ENCODE measurements at regions not wholly inside any gene's neighbourhood (a gene's known extent, or its start where the extent isn't known, plus 50 kb on each side); places are given as distances from the start of the nearest gene placed in this dataset.

DNA sequence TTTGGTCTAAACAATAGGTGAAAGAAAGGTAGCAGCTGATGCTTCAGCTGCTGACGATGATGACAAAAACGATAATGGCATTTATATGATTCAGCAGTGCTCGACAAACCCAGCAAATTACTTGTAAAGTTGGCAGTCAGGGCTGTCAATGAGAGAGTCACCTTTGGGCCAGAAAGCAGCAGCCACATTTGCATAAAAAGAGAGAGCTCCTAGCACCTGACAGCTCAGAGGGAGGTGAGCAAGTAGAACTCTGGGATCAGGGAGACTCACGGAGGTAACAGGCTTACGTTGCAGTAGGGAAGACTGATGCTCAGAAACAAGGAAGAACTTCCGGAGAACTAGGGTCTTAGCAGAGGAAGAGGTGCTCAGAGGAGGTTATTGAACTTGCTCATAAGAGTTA lies 291.9 kb upstream of the ZFHX3 start:
- TF ChIP-seq, protein P1, sequence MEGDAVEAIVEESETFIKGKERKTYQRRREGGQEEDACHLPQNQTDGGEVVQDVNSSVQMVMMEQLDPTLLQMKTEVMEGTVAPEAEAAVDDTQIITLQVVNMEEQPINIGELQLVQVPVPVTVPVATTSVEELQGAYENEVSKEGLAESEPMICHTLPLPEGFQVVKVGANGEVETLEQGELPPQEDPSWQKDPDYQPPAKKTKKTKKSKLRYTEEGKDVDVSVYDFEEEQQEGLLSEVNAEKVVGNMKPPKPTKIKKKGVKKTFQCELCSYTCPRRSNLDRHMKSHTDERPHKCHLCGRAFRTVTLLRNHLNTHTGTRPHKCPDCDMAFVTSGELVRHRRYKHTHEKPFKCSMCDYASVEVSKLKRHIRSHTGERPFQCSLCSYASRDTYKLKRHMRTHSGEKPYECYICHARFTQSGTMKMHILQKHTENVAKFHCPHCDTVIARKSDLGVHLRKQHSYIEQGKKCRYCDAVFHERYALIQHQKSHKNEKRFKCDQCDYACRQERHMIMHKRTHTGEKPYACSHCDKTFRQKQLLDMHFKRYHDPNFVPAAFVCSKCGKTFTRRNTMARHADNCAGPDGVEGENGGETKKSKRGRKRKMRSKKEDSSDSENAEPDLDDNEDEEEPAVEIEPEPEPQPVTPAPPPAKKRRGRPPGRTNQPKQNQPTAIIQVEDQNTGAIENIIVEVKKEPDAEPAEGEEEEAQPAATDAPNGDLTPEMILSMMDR (IDR thresholded peaks at IDR 0.05): no peak
- TF ChIP-seq EP300 (IDR thresholded peaks at IDR 0.05): no peak

Data from tibial nerve (tissue), 4 donors.